ENCODE measurements at regions not wholly inside any gene's neighbourhood (a gene's known extent, or its start where the extent isn't known, plus 50 kb on each side); places are given as distances from the start of the nearest gene placed in this dataset.

- no peak for DNase-seq (ENCODE audit: low read depth, low spot score)
- POLR2A ChIA-PET = no interaction called here
- H3K9me3 ChIP-seq (replicated peaks; ENCODE audit: control insufficient read depth, insufficient read depth, low read length) = no peaks in the 10 kb centered on the region
- TF ChIP-seq POLR2A (IDR thresholded peaks at IDR 0.05; ENCODE audit: low read depth, low read length) = no peak
- TF ChIP-seq, protein P1, sequence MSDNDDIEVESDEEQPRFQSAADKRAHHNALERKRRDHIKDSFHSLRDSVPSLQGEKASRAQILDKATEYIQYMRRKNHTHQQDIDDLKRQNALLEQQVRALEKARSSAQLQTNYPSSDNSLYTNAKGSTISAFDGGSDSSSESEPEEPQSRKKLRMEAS (IDR thresholded peaks at IDR 0.05; ENCODE audit: insufficient read depth, insufficient read length) = no peak
- TF ChIP-seq MYC (IDR thresholded peaks at IDR 0.05; ENCODE audit: low read depth, low read length) = no peak
- TF ChIP-seq EZH2 (IDR thresholded peaks at IDR 0.05; ENCODE audit: borderline replicate concordance, low read depth, low read length, severe bottlenecking) = no peak
- no peak for TF ChIP-seq GATA2 (IDR thresholded peaks at IDR 0.05; ENCODE audit: insufficient read depth, insufficient read length, low read depth, low read length)
- TF ChIP-seq JUN (IDR thresholded peaks at IDR 0.05; ENCODE audit: borderline replicate concordance, insufficient read depth, insufficient read length, low read depth) = no peak
- TF ChIP-seq, protein P2, sequence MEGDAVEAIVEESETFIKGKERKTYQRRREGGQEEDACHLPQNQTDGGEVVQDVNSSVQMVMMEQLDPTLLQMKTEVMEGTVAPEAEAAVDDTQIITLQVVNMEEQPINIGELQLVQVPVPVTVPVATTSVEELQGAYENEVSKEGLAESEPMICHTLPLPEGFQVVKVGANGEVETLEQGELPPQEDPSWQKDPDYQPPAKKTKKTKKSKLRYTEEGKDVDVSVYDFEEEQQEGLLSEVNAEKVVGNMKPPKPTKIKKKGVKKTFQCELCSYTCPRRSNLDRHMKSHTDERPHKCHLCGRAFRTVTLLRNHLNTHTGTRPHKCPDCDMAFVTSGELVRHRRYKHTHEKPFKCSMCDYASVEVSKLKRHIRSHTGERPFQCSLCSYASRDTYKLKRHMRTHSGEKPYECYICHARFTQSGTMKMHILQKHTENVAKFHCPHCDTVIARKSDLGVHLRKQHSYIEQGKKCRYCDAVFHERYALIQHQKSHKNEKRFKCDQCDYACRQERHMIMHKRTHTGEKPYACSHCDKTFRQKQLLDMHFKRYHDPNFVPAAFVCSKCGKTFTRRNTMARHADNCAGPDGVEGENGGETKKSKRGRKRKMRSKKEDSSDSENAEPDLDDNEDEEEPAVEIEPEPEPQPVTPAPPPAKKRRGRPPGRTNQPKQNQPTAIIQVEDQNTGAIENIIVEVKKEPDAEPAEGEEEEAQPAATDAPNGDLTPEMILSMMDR (IDR thresholded peaks at IDR 0.05; ENCODE audit: extremely low read depth in 1 of 2, insufficient read depth in 1 of 2, low read depth in 1 of 2, low read length in 2 of 2) = no peak
- TF ChIP-seq POLR2AphosphoS5 (IDR thresholded peaks at IDR 0.05; ENCODE audit: insufficient read depth, low read depth, low read length) = no peak
- TF ChIP-seq FOS (IDR thresholded peaks at IDR 0.05; ENCODE audit: borderline replicate concordance, insufficient read depth, low read length) = no peak
- no peak overlapping the region for H3K4me2 ChIP-seq (ENCODE audit: insufficient read depth, low read length)
- no peaks in the 10 kb centered on the region for H4K20me1 ChIP-seq (replicated peaks; ENCODE audit: control insufficient read depth, extremely low read depth, insufficient read depth, low read length)
- H3K27me3 ChIP-seq (ENCODE audit: control insufficient read depth in 2 of 2, insufficient read depth in 2 of 2, low read length in 2 of 2) = no peaks in the 10 kb centered on the region
- H3K79me2 ChIP-seq (ENCODE audit: control insufficient read depth, insufficient read depth, low read length) = no peaks in the 10 kb centered on the region
- no peak overlapping the region for H3K9ac ChIP-seq (replicated peaks; ENCODE audit: extremely low read depth, insufficient read depth, low read length)
- no peak for FAIRE-seq
- CTCF ChIA-PET = no interaction called here
- no peaks in the 10 kb centered on the region for H3K36me3 ChIP-seq (ENCODE audit: control insufficient read depth in 2 of 2, extremely low read depth in 1 of 2, insufficient read depth in 2 of 2, low read length in 2 of 2)
- H2AFZ ChIP-seq (ENCODE audit: low read depth, low read length) = no peak overlapping the region
- no peaks in the 10 kb centered on the region for H3K9me1 ChIP-seq (replicated peaks; ENCODE audit: control insufficient read depth, extremely low read depth, insufficient read depth, low read length)
- intact Hi-C loops (cut with micrococcal nuclease) = no loop called here
- no peaks in the 10 kb centered on the region for H3K4me1 ChIP-seq (ENCODE audit: control insufficient read depth, extremely low read depth, insufficient read depth, low read length)
- no peak overlapping the region for H3K4me3 ChIP-seq (replicated peaks in 1 of 3; ENCODE audit: insufficient read depth in 1 of 3, low read depth in 1 of 3, low read length in 3 of 3)
- no TSS peak for BruUV-seq (replicated peaks)
- H3K27ac ChIP-seq (ENCODE audit: insufficient read depth, low read depth, low read length) = no peak overlapping the region
- dilution Hi-C loops (cut with MboI; ENCODE audit: extremely low pct_ligation_motif_present, low sequenced_read_pairs) = no loop called here
Measured at GRCh38 chr14:85915711-85916110, 385.8 kb downstream of the FLRT2 start.
